BLaER1 treated with 17β-estradiol and CSF1 and Interleukin-3, amounts not matched to agents 10 nM and 100 nM (cell line): ENCODE measurements at regions not wholly inside any gene's neighbourhood (a gene's known extent, or its start where the extent isn't known, plus 50 kb on each side); places are given as distances from the start of the nearest gene placed in this dataset.

ENCODE experiments used
- H3K27ac ChIP-seq, 11 experiments: shearing (Covaris generic); formaldehyde crosslinking; 2 replicates each; pipeline ENCODE4 v1.8.1; 2022
- H3K27me3 ChIP-seq, 11 experiments: shearing (Covaris generic); formaldehyde crosslinking; 2 replicates each; pipeline ENCODE4 v1.8.1; 2022
- H3K36me3 ChIP-seq, 11 experiments: shearing (Covaris generic); formaldehyde crosslinking; 2 replicates each; pipeline ENCODE4 v1.8.1; 2022
- H3K4me1 ChIP-seq, 10 experiments: shearing (Covaris generic); formaldehyde crosslinking; 2 replicates each; pipeline ENCODE4 v1.8.1; 2022
- H3K4me2 ChIP-seq, 11 experiments: shearing (Covaris generic); formaldehyde crosslinking; 2 replicates each; pipeline ENCODE4 v1.8.1; 2022
- H3K4me3 ChIP-seq, 10 experiments: shearing (Covaris generic); formaldehyde crosslinking; 2 replicates each; pipeline ENCODE4 v1.8.1; 2022
- H3K9ac ChIP-seq, 11 experiments: shearing (Covaris generic); formaldehyde crosslinking; 2 replicates each; pipeline ENCODE4 v1.8.1; 2022
- H3K9me3 ChIP-seq, 11 experiments: shearing (Covaris generic); formaldehyde crosslinking; replicated peaks in 1 of 11; 2 replicates each; pipeline ENCODE4 v1.8.1; 2022
- H4K20me1 ChIP-seq, 11 experiments: shearing (Covaris generic); formaldehyde crosslinking; 2 replicates each; pipeline ENCODE4 v1.8.1; 2022
- Cebpa-rat ChIP-seq, 11 experiments: shearing (Covaris generic); IDR thresholded peaks; 2 replicates each; pipeline ENCODE4 v1.8.1; 2022

- Histone ChIP-seq H3K9me3 (no peaks in the 10 kb centered on the region), H3K27ac (no peak overlapping the region), H3K4me3 (no peak overlapping the region), H3K36me3 (no peaks in the 10 kb centered on the region), H3K4me2 (no peak overlapping the region), H3K4me1 (peaks cover 0 to 20% (median 16%) of the 10 kb centered on the region in 10 experiments; a peak in 14 of 20 replicates), H3K9ac (no peak overlapping the region), H4K20me1 (no peaks in the 10 kb centered on the region), H3K27me3 (no peaks in the 10 kb centered on the region)
- TF ChIP-seq Cebpa-rat (IDR thresholded peaks at IDR 0.05) = no peak
These were observed 539.3 kb upstream of the LMCD1 start for GRCh38 chr3:7962301-7962700.

GRCh38 chr3:7964899-7965298 lies 536.7 kb upstream of the LMCD1 start:
- Histone ChIP-seq H3K9ac (no peak overlapping the region), H3K4me2 (no peak overlapping the region), H4K20me1 (no peaks in the 10 kb centered on the region), H3K4me3 (no peak overlapping the region), H3K27ac (no peak overlapping the region), H3K27me3 (no peaks in the 10 kb centered on the region), H3K9me3 (no peaks in the 10 kb centered on the region), H3K36me3 (no peaks in the 10 kb centered on the region), H3K4me1 (no peaks in the 10 kb centered on the region)
- TF ChIP-seq Cebpa-rat (IDR thresholded peaks at IDR 0.05) = no peak

- no peak overlapping the region for H3K4me3 ChIP-seq
- no peak for TF ChIP-seq Cebpa-rat (IDR thresholded peaks at IDR 0.05)
- no peak overlapping the region for H3K4me2 ChIP-seq
- H3K9ac ChIP-seq = no peak overlapping the region
- no peaks in the 10 kb centered on the region for H3K36me3 ChIP-seq
- no peaks in the 10 kb centered on the region for H3K9me3 ChIP-seq
- peaks cover 4 to 14% (median 9%) of the 10 kb centered on the region in 10 experiments for H3K4me1 ChIP-seq
- no peaks in the 10 kb centered on the region for H4K20me1 ChIP-seq
- H3K27ac ChIP-seq = no peak overlapping the region
- H3K27me3 ChIP-seq = no peaks in the 10 kb centered on the region
These were observed 528.6 kb upstream of the LMCD1 start for GRCh38 chr3:7973006-7973405.

- H3K4me1 ChIP-seq = peaks cover 11 to 24% (median 18%) of the 10 kb centered on the region in 10 experiments
- no peaks in the 10 kb centered on the region for H3K27me3 ChIP-seq
- TF ChIP-seq Cebpa-rat (IDR thresholded peaks at IDR 0.05) = no peak
- peak overlapping the region in 6 of 10 experiments; percentile 3 to 51 (median 27); a peak in 7 of 20 replicates for H3K4me3 ChIP-seq
- peak overlapping the region in 6 of 11 experiments; percentile 17 to 52 (median 30); a peak in 8 of 22 replicates for H3K9ac ChIP-seq
- H3K9me3 ChIP-seq = no peaks in the 10 kb centered on the region
- peak overlapping the region in 8 of 11 experiments; percentile 11 to 68 (median 56); a peak in 13 of 22 replicates for H3K27ac ChIP-seq
- H3K4me2 ChIP-seq = peak overlapping the region; percentile 51 to 78 (median 71)
- no peaks in the 10 kb centered on the region for H4K20me1 ChIP-seq
- no peaks in the 10 kb centered on the region for H3K36me3 ChIP-seq
These were observed 524.2 kb upstream of the LMCD1 start for GRCh38 chr3:7977245-7978086.

GRCh38 chr3:7978087-7978422 lies 523.6 kb upstream of the LMCD1 start:
- Histone ChIP-seq H3K4me3 (peak overlapping the region in 6 of 10 experiments; percentile 3 to 51 (median 27); a peak in 7 of 20 replicates), H3K4me2 (peak overlapping the region; percentile 51 to 78 (median 71)), H3K27ac (peak overlapping the region in 9 of 11 experiments; percentile 3 to 68 (median 44); a peak in 14 of 22 replicates), H3K36me3 (no peaks in the 10 kb centered on the region), H3K9me3 (no peaks in the 10 kb centered on the region), H3K4me1 (peaks cover 11 to 24% (median 18%) of the 10 kb centered on the region in 10 experiments), H4K20me1 (no peaks in the 10 kb centered on the region), H3K27me3 (no peaks in the 10 kb centered on the region), H3K9ac (peak overlapping the region in 8 of 11 experiments; percentile 9 to 52 (median 24); a peak in 11 of 22 replicates)
- no peak for TF ChIP-seq Cebpa-rat (IDR thresholded peaks at IDR 0.05)

- peaks cover 13 to 23% (median 20%) of the 10 kb centered on the region in 10 experiments for H3K4me1 ChIP-seq
- H3K9me3 ChIP-seq = peaks cover 0 to 6% (median 0%) of the 10 kb centered on the region in 11 experiments; a peak in 3 of 22 replicates
- H3K4me2 ChIP-seq = 0 out of 22 replicates have a peak overlapping the region, but pooled peaks of 1 of the 11 experiments have one; percentile 14
- TF ChIP-seq Cebpa-rat (IDR thresholded peaks at IDR 0.05) = no peak
- H3K4me3 ChIP-seq = no peak overlapping the region
- H3K27me3 ChIP-seq = no peaks in the 10 kb centered on the region
- no peaks in the 10 kb centered on the region for H4K20me1 ChIP-seq
- no peaks in the 10 kb centered on the region for H3K36me3 ChIP-seq
- no peak overlapping the region for H3K27ac ChIP-seq
- no peak overlapping the region for H3K9ac ChIP-seq
These were observed 519.5 kb upstream of the LMCD1 start for GRCh38 chr3:7982126-7982525.

- no peaks in the 10 kb centered on the region for H4K20me1 ChIP-seq
- no peaks in the 10 kb centered on the region for H3K36me3 ChIP-seq
- H3K9me3 ChIP-seq = 0 out of 22 replicates have a peak, but pooled peaks cover 0 to 3% (median 0%) of the 10 kb centered on the region in 11 experiments
- H3K4me2 ChIP-seq = no peak overlapping the region
- no peak for TF ChIP-seq Cebpa-rat (IDR thresholded peaks at IDR 0.05)
- no peak overlapping the region for H3K27ac ChIP-seq
- H3K9ac ChIP-seq = no peak overlapping the region
- H3K27me3 ChIP-seq = peaks cover 0 to 5% (median 0%) of the 10 kb centered on the region in 11 experiments; a peak in 1 of 22 replicates
- no peaks in the 10 kb centered on the region for H3K4me1 ChIP-seq
- H3K4me3 ChIP-seq = no peak overlapping the region
These were observed 502.2 kb upstream of the LMCD1 start for GRCh38 chr3:7999384-7999783.

- H3K4me1 ChIP-seq = no peaks in the 10 kb centered on the region
- no peak for TF ChIP-seq Cebpa-rat (IDR thresholded peaks at IDR 0.05)
- H3K27ac ChIP-seq = no peak overlapping the region
- no peak overlapping the region for H3K9ac ChIP-seq
- H4K20me1 ChIP-seq = no peaks in the 10 kb centered on the region
- peaks cover 0 to 5% (median 0%) of the 10 kb centered on the region in 11 experiments; a peak in 1 of 22 replicates for H3K27me3 ChIP-seq
- no peak overlapping the region for H3K4me2 ChIP-seq
- H3K9me3 ChIP-seq = 0 out of 22 replicates have a peak, but pooled peaks cover 0 to 3% (median 0%) of the 10 kb centered on the region in 11 experiments
- H3K4me3 ChIP-seq = no peak overlapping the region
- no peaks in the 10 kb centered on the region for H3K36me3 ChIP-seq
These were observed 500.3 kb upstream of the LMCD1 start for GRCh38 chr3:8001307-8001706.

- H3K9ac ChIP-seq = no peak overlapping the region
- no peak for TF ChIP-seq Cebpa-rat (IDR thresholded peaks at IDR 0.05)
- H4K20me1 ChIP-seq = no peaks in the 10 kb centered on the region
- no peaks in the 10 kb centered on the region for H3K4me1 ChIP-seq
- peaks cover 0 to 5% (median 0%) of the 10 kb centered on the region in 11 experiments; a peak in 1 of 22 replicates for H3K27me3 ChIP-seq
- no peak overlapping the region for H3K4me3 ChIP-seq
- H3K27ac ChIP-seq = no peak overlapping the region
- H3K4me2 ChIP-seq = no peak overlapping the region
- H3K36me3 ChIP-seq = no peaks in the 10 kb centered on the region
- H3K9me3 ChIP-seq = 0 out of 22 replicates have a peak, but pooled peaks cover 0 to 3% (median 0%) of the 10 kb centered on the region in 11 experiments
These were observed 499.9 kb upstream of the LMCD1 start for GRCh38 chr3:8001712-8002111.
